ENCODE measurements at regions not wholly inside any gene's neighbourhood (a gene's known extent, or its start where the extent isn't known, plus 50 kb on each side); places are given as distances from the start of the nearest gene placed in this dataset.

GRCh38 chr5:2992806-2993205 lies 241.3 kb upstream of the IRX2 start:
- Histone ChIP-seq H3K4me1 (ENCODE audit: control insufficient read depth in 2 of 2, insufficient read depth in 2 of 2, low read length in 2 of 2) (no peaks in the 10 kb centered on the region), H3K9me3 (ENCODE audit: control extremely low read depth in 1 of 3, control insufficient read depth in 2 of 3, insufficient read depth in 1 of 3, low read length in 2 of 3) (peaks cover 0 to 30% (median 0%) of the 10 kb centered on the region in 3 donors), H3K9ac (ENCODE audit: low read length) (no peak overlapping the region), H4K20me1 (ENCODE audit: control insufficient read depth, insufficient read depth, low read length, poor library complexity, severe bottlenecking) (no peaks in the 10 kb centered on the region), H3K36me3 (replicated peaks in 1 of 2; ENCODE audit: control extremely low read depth in 1 of 2, control insufficient read depth in 1 of 2, extremely low read depth in 1 of 2, insufficient read depth in 2 of 2, low read length in 1 of 2) (no peaks in the 10 kb centered on the region), H3K4me2 (replicated peaks; ENCODE audit: low read depth, low read length, poor library complexity, severe bottlenecking) (no peak overlapping the region), H2AFZ (ENCODE audit: insufficient read depth, low read depth, low read length, poor library complexity, severe bottlenecking) (no peak overlapping the region), H3K79me2 (ENCODE audit: control insufficient read depth, insufficient read depth, low read length) (no peaks in the 10 kb centered on the region), H3K27ac (ENCODE audit: low read length in 2 of 2) (no peak overlapping the region), H3K4me3 (ENCODE audit: control extremely low read depth in 1 of 5, extremely low read depth in 1 of 5, insufficient read depth in 1 of 5, low read depth in 2 of 5, low read length in 4 of 5) (no peak overlapping the region), H3K27me3 (replicated peaks in 1 of 4; ENCODE audit: control extremely low read depth in 1 of 4, control insufficient read depth in 3 of 4, insufficient read depth in 4 of 4, low read length in 3 of 4) (no peaks in the 10 kb centered on the region)
- ChIA-PET CTCF (no interaction called here), POLR2A (no interaction called here)
- H3K4me3 Mint-ChIP-seq, result no peak overlapping the region
- TF ChIP-seq EZH2 (IDR thresholded peaks at IDR 0.05; ENCODE audit: borderline replicate concordance, insufficient read depth, low read depth, low read length, poor library complexity, severe bottlenecking) (no peak), CTCF (IDR thresholded peaks at IDR 0.05) (no peak)
- ATAC-seq (ENCODE audit: low read depth) (no peak), DNase-seq (no peak)
- H3K4me1 Mint-ChIP-seq, result no peaks in the 10 kb centered on the region
- H3K9me3 Mint-ChIP-seq (ENCODE audit: insufficient read depth), result no peaks in the 10 kb centered on the region
- H3K27ac Mint-ChIP-seq, result no peak overlapping the region
- intact Hi-C loops (cut with micrococcal nuclease), result no loop called here
- H3K27me3 Mint-ChIP-seq, result no peaks in the 10 kb centered on the region
- WGBS (ENCODE audit: insufficient coverage), result 100% methylated on average over 2 of the region's 4 CpGs

DNA sequence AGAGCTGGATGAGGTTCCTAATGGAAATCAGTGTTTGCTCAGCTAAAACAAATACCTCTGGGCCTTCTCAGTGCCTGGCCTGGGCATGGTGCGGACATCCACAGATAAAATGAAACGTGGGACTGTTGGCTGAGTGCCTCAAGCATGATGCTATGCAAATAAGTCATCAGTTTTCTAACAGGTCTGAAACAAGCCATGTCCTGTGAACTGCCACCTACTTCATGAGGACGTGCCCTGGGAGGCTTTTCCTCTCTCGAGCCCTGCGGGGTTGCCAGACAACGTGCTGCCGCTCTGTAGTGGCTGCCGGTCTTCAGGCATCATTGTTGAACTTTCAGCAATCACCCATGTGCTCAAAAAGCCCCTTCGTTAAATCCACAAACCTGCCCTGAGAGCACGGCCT lies 240.4 kb upstream of the IRX2 start:
- no peak for TF ChIP-seq CTCF (IDR thresholded peaks at IDR 0.05)
- no peak for TF ChIP-seq EZH2 (IDR thresholded peaks at IDR 0.05; ENCODE audit: borderline replicate concordance, insufficient read depth, low read depth, low read length, poor library complexity, severe bottlenecking)
- Histone ChIP-seq H3K9me3 (ENCODE audit: control extremely low read depth in 1 of 3, control insufficient read depth in 2 of 3, insufficient read depth in 1 of 3, low read length in 2 of 3) (peaks cover 0 to 27% (median 0%) of the 10 kb centered on the region in 3 donors), H2AFZ (ENCODE audit: insufficient read depth, low read depth, low read length, poor library complexity, severe bottlenecking) (no peak overlapping the region), H4K20me1 (ENCODE audit: control insufficient read depth, insufficient read depth, low read length, poor library complexity, severe bottlenecking) (no peaks in the 10 kb centered on the region), H3K4me3 (ENCODE audit: control extremely low read depth in 1 of 5, extremely low read depth in 1 of 5, insufficient read depth in 1 of 5, low read depth in 2 of 5, low read length in 4 of 5) (no peak overlapping the region), H3K27me3 (replicated peaks in 1 of 4; ENCODE audit: control extremely low read depth in 1 of 4, control insufficient read depth in 3 of 4, insufficient read depth in 4 of 4, low read length in 3 of 4) (no peaks in the 10 kb centered on the region), H3K79me2 (ENCODE audit: control insufficient read depth, insufficient read depth, low read length) (no peaks in the 10 kb centered on the region), H3K36me3 (replicated peaks in 1 of 2; ENCODE audit: control extremely low read depth in 1 of 2, control insufficient read depth in 1 of 2, extremely low read depth in 1 of 2, insufficient read depth in 2 of 2, low read length in 1 of 2) (no peaks in the 10 kb centered on the region), H3K4me1 (ENCODE audit: control insufficient read depth in 2 of 2, insufficient read depth in 2 of 2, low read length in 2 of 2) (no peaks in the 10 kb centered on the region), H3K4me2 (replicated peaks; ENCODE audit: low read depth, low read length, poor library complexity, severe bottlenecking) (no peak overlapping the region), H3K27ac (ENCODE audit: low read length in 2 of 2) (no peak overlapping the region), H3K9ac (ENCODE audit: low read length) (no peak overlapping the region)
- no peak overlapping the region for H3K27ac Mint-ChIP-seq
- no peaks in the 10 kb centered on the region for H3K4me1 Mint-ChIP-seq
- no peaks in the 10 kb centered on the region for H3K27me3 Mint-ChIP-seq
- intact Hi-C loops (cut with micrococcal nuclease), result no loop called here
- ATAC-seq (ENCODE audit: low read depth) (no peak), DNase-seq (no peak)
- H3K4me3 Mint-ChIP-seq, result no peak overlapping the region
- ChIA-PET POLR2A (no interaction called here), CTCF (no interaction called here)
- 80% methylated on average over 9 of the region's 10 CpGs for WGBS (ENCODE audit: insufficient coverage)
- no peaks in the 10 kb centered on the region for H3K9me3 Mint-ChIP-seq (ENCODE audit: insufficient read depth)
